PC-9 (cell line): ENCODE measurements at regions not wholly inside any gene's neighbourhood (a gene's known extent, or its start where the extent isn't known, plus 50 kb on each side); places are given as distances from the start of the nearest gene placed in this dataset.

Experiments
- CTCF ChIP-seq: fragments of 200-600 bp; sonication (generic); conservative IDR thresholded peaks from 2 replicates; pipeline ENCODE4 v1.6.1; 2017; ENCODE audit warnings: mixed run types, antibody characterized with exemption, mild to moderate bottlenecking, moderate library complexity
- EZH2 ChIP-seq: fragments of 200-600 bp; sonication (generic); IDR thresholded peaks from 2 replicates; pipeline ENCODE4 v1.8.0; 2017; ENCODE audit warnings: antibody characterized with exemption, low read depth

GRCh38 chr3:187519428-187519890 is 150.7 kb downstream of the SST start:
- no peak for TF ChIP-seq CTCF
- TF ChIP-seq EZH2, result no peak
